Astrocyte (in vitro differentiated cells and primary cell): ENCODE measurements at regions not wholly inside any gene's neighbourhood (a gene's known extent, or its start where the extent isn't known, plus 50 kb on each side); places are given as distances from the start of the nearest gene placed in this dataset.

Source experiments
- DNase-seq: peaks from one replicate; pipeline ENCODE4 v3.0.0-alpha.2; 2010; ENCODE audit warnings: low read depth
- FAIRE-seq: peaks from 2 replicates; lab custom pipeline; 2011; peaks lifted over from hg19 to GRCh38; lab: Jason Lieb, UNC
- H2AFZ ChIP-seq: 2 replicates; pipeline ENCODE4 v1.6.0; 2012; ENCODE audit warnings: low read depth, low read length, inconsistent platforms
- H3K27ac ChIP-seq: 2 replicates; pipeline ENCODE4 v1.5.1; 2011; ENCODE audit warnings: low read depth, low read length, inconsistent platforms
- H3K27me3 ChIP-seq: 2 replicates; pipeline ENCODE4 v1.6.0; 2011; ENCODE audit warnings: low read length, inconsistent platforms; ENCODE audit not compliant: insufficient read depth
- H3K36me3 ChIP-seq: 2 replicates; pipeline ENCODE4 v1.5.1; 2011; ENCODE audit warnings: low read length, inconsistent platforms; ENCODE audit not compliant: insufficient read depth
- H3K4me1 ChIP-seq: 2 replicates; pipeline ENCODE4 v1.5.1; 2011; ENCODE audit warnings: low read length, inconsistent platforms; ENCODE audit not compliant: insufficient read depth
- H3K4me2 ChIP-seq: 2 replicates; pipeline ENCODE4 v1.6.0; 2012; ENCODE audit warnings: low read length, inconsistent platforms
- H3K4me3 ChIP-seq: 2 replicates; pipeline ENCODE4 v1.5.1; 2011; ENCODE audit warnings: low read depth, mild to moderate bottlenecking, low read length, inconsistent platforms; ENCODE audit not compliant: insufficient read depth
- H3K79me2 ChIP-seq: 2 replicates; pipeline ENCODE4 v1.6.0; 2012; ENCODE audit warnings: mild to moderate bottlenecking, low read length, inconsistent platforms; ENCODE audit not compliant: insufficient read depth
- H3K9ac ChIP-seq: 2 replicates; pipeline ENCODE4 v1.6.0; 2012; ENCODE audit warnings: mild to moderate bottlenecking, low read length, inconsistent platforms
- H3K9me3 ChIP-seq: 2 replicates; pipeline ENCODE4 v1.5.1; 2012; ENCODE audit warnings: low read depth, mild to moderate bottlenecking, low read length, inconsistent platforms; ENCODE audit not compliant: insufficient read depth
- H4K20me1 ChIP-seq: 2 replicates; pipeline ENCODE4 v1.6.0; 2012; ENCODE audit warnings: low read length, inconsistent platforms; ENCODE audit not compliant: insufficient read depth
- H3K27ac Mint-ChIP-seq: one replicate; pipeline ENCODE4 v1.8.0; 2021; ENCODE audit warnings: mild to moderate bottlenecking, mixed read lengths; ENCODE audit not compliant: unreplicated experiment
- H3K27me3 Mint-ChIP-seq: one replicate; pipeline ENCODE4 v1.8.0; 2021; ENCODE audit warnings: low read depth, mixed read lengths; ENCODE audit not compliant: unreplicated experiment
- H3K36me3 Mint-ChIP-seq: one replicate; pipeline ENCODE4 v1.8.0; 2021; ENCODE audit warnings: low read depth, mixed read lengths; ENCODE audit not compliant: unreplicated experiment
- H3K4me1 Mint-ChIP-seq: one replicate; pipeline ENCODE4 v1.8.0; 2021; ENCODE audit warnings: low read depth, mixed read lengths; ENCODE audit not compliant: unreplicated experiment
- H3K4me3 Mint-ChIP-seq: one replicate; pipeline ENCODE4 v1.8.0; 2021; ENCODE audit warnings: mild to moderate bottlenecking, moderate library complexity, mixed read lengths; ENCODE audit not compliant: unreplicated experiment
- H3K9me3 Mint-ChIP-seq: one replicate; pipeline ENCODE4 v1.8.0; 2021; ENCODE audit warnings: mild to moderate bottlenecking, mixed read lengths; ENCODE audit not compliant: unreplicated experiment
- EZH2 ChIP-seq: IDR thresholded peaks from 2 replicates; pipeline ENCODE4 v1.6.1; 2012; ENCODE audit warnings: mild to moderate bottlenecking, low read length, inconsistent platforms; ENCODE audit not compliant: insufficient read depth
- TF ChIP-seq, protein P1 (sequence below): IDR thresholded peaks from 2 replicates; pipeline ENCODE4 v1.5.1; 2011; ENCODE audit warnings: low read depth, mild to moderate bottlenecking, inconsistent platforms, low read length, moderate library complexity; ENCODE audit not compliant: insufficient read depth

- Histone ChIP-seq H3K4me3 (no peak overlapping the region), H3K79me2 (no peaks in the 10 kb centered on the region), H2AFZ (no peak overlapping the region), H3K27me3 (no peaks in the 10 kb centered on the region), H3K4me1 (no peaks in the 10 kb centered on the region), H3K9me3 (peaks cover 62% of the 10 kb centered on the region), H3K4me2 (no peak overlapping the region), H3K27ac (no peak overlapping the region), H3K9ac (no peak overlapping the region), H3K36me3 (no peaks in the 10 kb centered on the region), H4K20me1 (no peaks in the 10 kb centered on the region)
- H3K4me1 Mint-ChIP-seq = no peaks in the 10 kb centered on the region
- no peak for TF ChIP-seq EZH2
- TF ChIP-seq, protein P1, sequence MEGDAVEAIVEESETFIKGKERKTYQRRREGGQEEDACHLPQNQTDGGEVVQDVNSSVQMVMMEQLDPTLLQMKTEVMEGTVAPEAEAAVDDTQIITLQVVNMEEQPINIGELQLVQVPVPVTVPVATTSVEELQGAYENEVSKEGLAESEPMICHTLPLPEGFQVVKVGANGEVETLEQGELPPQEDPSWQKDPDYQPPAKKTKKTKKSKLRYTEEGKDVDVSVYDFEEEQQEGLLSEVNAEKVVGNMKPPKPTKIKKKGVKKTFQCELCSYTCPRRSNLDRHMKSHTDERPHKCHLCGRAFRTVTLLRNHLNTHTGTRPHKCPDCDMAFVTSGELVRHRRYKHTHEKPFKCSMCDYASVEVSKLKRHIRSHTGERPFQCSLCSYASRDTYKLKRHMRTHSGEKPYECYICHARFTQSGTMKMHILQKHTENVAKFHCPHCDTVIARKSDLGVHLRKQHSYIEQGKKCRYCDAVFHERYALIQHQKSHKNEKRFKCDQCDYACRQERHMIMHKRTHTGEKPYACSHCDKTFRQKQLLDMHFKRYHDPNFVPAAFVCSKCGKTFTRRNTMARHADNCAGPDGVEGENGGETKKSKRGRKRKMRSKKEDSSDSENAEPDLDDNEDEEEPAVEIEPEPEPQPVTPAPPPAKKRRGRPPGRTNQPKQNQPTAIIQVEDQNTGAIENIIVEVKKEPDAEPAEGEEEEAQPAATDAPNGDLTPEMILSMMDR = no peak
- no peak overlapping the region for H3K4me3 Mint-ChIP-seq
- peak; percentile 61 for DNase-seq
- no peak overlapping the region for H3K27ac Mint-ChIP-seq
- FAIRE-seq = no peak
- H3K27me3 Mint-ChIP-seq = no peaks in the 10 kb centered on the region
- no peaks in the 10 kb centered on the region for H3K9me3 Mint-ChIP-seq
- no peaks in the 10 kb centered on the region for H3K36me3 Mint-ChIP-seq
Observed at GRCh38 chr17:26792486-26792885, 501.4 kb upstream of the WSB1 start.

GRCh38 chr17:26807024-26807423 is 486.9 kb upstream of the WSB1 start:
- Histone ChIP-seq H3K9ac (no peak overlapping the region), H3K36me3 (no peaks in the 10 kb centered on the region), H3K79me2 (no peaks in the 10 kb centered on the region), H3K27ac (no peak overlapping the region), H3K4me3 (no peak overlapping the region), H2AFZ (no peak overlapping the region), H3K27me3 (no peaks in the 10 kb centered on the region), H3K4me2 (no peak overlapping the region), H4K20me1 (no peaks in the 10 kb centered on the region), H3K9me3 (peaks cover 57% of the 10 kb centered on the region), H3K4me1 (no peaks in the 10 kb centered on the region)
- no peak overlapping the region for H3K4me3 Mint-ChIP-seq
- no peak overlapping the region for H3K27ac Mint-ChIP-seq
- DNase-seq = no peak
- no peaks in the 10 kb centered on the region for H3K4me1 Mint-ChIP-seq
- TF ChIP-seq EZH2 = no peak
- TF ChIP-seq, protein P1 = no peak
- H3K36me3 Mint-ChIP-seq = no peaks in the 10 kb centered on the region
- FAIRE-seq = no peak
- no peaks in the 10 kb centered on the region for H3K27me3 Mint-ChIP-seq
- H3K9me3 Mint-ChIP-seq = peaks cover 2% of the 10 kb centered on the region

DNA sequence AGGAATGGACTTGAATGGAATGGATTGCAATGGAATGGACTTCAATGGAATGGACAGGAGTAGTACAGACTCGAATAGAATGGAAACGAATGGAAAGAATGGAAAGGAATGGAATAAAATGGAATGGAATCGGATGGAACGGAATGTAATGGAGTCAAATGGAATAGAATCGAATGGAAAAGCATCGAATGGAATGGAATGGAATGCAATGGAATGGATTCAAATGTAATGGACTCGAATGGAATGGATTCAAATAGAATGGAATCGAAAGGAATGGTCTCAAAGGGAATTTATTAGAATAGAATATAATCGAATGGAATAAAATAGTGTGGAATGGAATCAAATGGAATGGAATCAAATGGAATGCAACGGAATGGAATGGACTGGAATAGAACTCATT is 484.9 kb upstream of the WSB1 start:
- FAIRE-seq (no peak), DNase-seq (peak; percentile 22)
- H3K27ac ChIP-seq = no peak overlapping the region
- H3K4me2 ChIP-seq = no peak overlapping the region
- no peaks in the 10 kb centered on the region for H3K4me1 ChIP-seq
- Mint-ChIP-seq H3K36me3 (no peaks in the 10 kb centered on the region), H3K9me3 (peaks cover 2% of the 10 kb centered on the region), H3K27ac (no peak overlapping the region), H3K27me3 (no peaks in the 10 kb centered on the region), H3K4me1 (no peaks in the 10 kb centered on the region), H3K4me3 (no peak overlapping the region)
- H3K79me2 ChIP-seq = no peaks in the 10 kb centered on the region
- H2AFZ ChIP-seq = no peak overlapping the region
- no peaks in the 10 kb centered on the region for H4K20me1 ChIP-seq
- no peaks in the 10 kb centered on the region for H3K27me3 ChIP-seq
- no peak overlapping the region for H3K4me3 ChIP-seq
- TF ChIP-seq, protein P1 = no peak
- H3K36me3 ChIP-seq = no peaks in the 10 kb centered on the region
- no peak overlapping the region for H3K9ac ChIP-seq
- peaks cover 43% of the 10 kb centered on the region for H3K9me3 ChIP-seq
